GM23338 (cell line): ENCODE measurements at regions not wholly inside any gene's neighbourhood (a gene's known extent, or its start where the extent isn't known, plus 50 kb on each side); places are given as distances from the start of the nearest gene placed in this dataset.

ENCODE experiments used
- ATAC-seq: fragments of 200-7000 bp; cut with Tn5 transposase; 3 replicates; pipeline ENCODE4 v1.9.1; 2020
- DNase-seq: peaks from one replicate; pipeline ENCODE4 v3.0.0-alpha.2; 2015; ENCODE audit warnings: low spot score
- H2AFZ ChIP-seq: fragments of 200-600 bp; sonication (generic); 2 replicates; pipeline ENCODE4 v1.8.0; 2016; ENCODE audit warnings: antibody characterized with exemption, mild to moderate bottlenecking, moderate library complexity
- H3F3A ChIP-seq: fragments of 200-600 bp; sonication (generic); replicated peaks from 2 replicates; pipeline ENCODE4 v1.8.0; 2017; ENCODE audit warnings: antibody characterized with exemption, mixed run types, low read depth
- H3K27ac ChIP-seq: fragments of 200-600 bp; sonication (generic); 2 replicates; pipeline ENCODE4 v1.6.1; 2016; ENCODE audit warnings: low read depth
- H3K27me3 ChIP-seq: fragments of 200-600 bp; sonication (generic); 2 replicates; pipeline ENCODE4 v1.8.0; 2016; ENCODE audit warnings: mild to moderate bottlenecking, mixed run types, moderate library complexity; ENCODE audit not compliant: insufficient read depth
- H3K36me3 ChIP-seq: fragments of 200-600 bp; sonication (generic); 2 replicates; pipeline ENCODE4 v1.8.0; 2016; ENCODE audit warnings: mild to moderate bottlenecking; ENCODE audit not compliant: insufficient read depth
- H3K4me1 ChIP-seq: fragments of 200-600 bp; sonication (generic); 2 replicates; pipeline ENCODE4 v1.8.0; 2016; ENCODE audit warnings: mild to moderate bottlenecking, moderate library complexity; ENCODE audit not compliant: insufficient read depth
- H3K4me2 ChIP-seq: fragments of 200-600 bp; sonication (generic); 2 replicates; pipeline ENCODE4 v1.7.1; 2017; ENCODE audit warnings: mixed run types
- H3K4me3 ChIP-seq: fragments of 200-600 bp; sonication (generic); 2 replicates; pipeline ENCODE4 v1.6.1; 2016; ENCODE audit warnings: mixed run types
- H3K79me2 ChIP-seq: fragments of 200-600 bp; sonication (generic); replicated peaks from 2 replicates; pipeline ENCODE4 v1.8.0; 2017; ENCODE audit warnings: mild to moderate bottlenecking; ENCODE audit not compliant: insufficient read depth
- H3K9me2 ChIP-seq: fragments of 200-600 bp; sonication (generic); 2 replicates; pipeline ENCODE4 v1.8.0; 2017; ENCODE audit not compliant: insufficient read depth
- H4K20me1 ChIP-seq: fragments of 200-600 bp; sonication (generic); replicated peaks from 2 replicates; pipeline ENCODE4 v1.8.0; 2017; ENCODE audit warnings: mild to moderate bottlenecking; ENCODE audit not compliant: insufficient read depth
- H3K27ac Mint-ChIP-seq: 2 replicates; pipeline ENCODE4 v1.8.0; 2020; ENCODE audit warnings: inconsistent platforms, mild to moderate bottlenecking, moderate library complexity, mixed read lengths
- H3K27me3 Mint-ChIP-seq: 3 replicates; pipeline ENCODE4 v1.8.0; 2022; ENCODE audit warnings: low read depth, mild to moderate bottlenecking, moderate library complexity, mixed read lengths, inconsistent platforms; ENCODE audit not compliant: insufficient read depth, poor library complexity
- H3K36me3 Mint-ChIP-seq: 3 replicates; pipeline ENCODE4 v1.8.0; 2021; ENCODE audit warnings: low read depth, mild to moderate bottlenecking, inconsistent platforms, moderate library complexity, mixed read lengths
- H3K4me1 Mint-ChIP-seq: 3 replicates; pipeline ENCODE4 v1.8.0; 2020; ENCODE audit warnings: mild to moderate bottlenecking, inconsistent platforms, mixed read lengths
- H3K4me3 Mint-ChIP-seq: 3 replicates; pipeline ENCODE4 v1.8.0; 2021; ENCODE audit warnings: moderate library complexity, mild to moderate bottlenecking, inconsistent platforms, mixed read lengths
- H3K9me3 Mint-ChIP-seq: 3 replicates; pipeline ENCODE4 v1.8.0; 2020; ENCODE audit warnings: moderate library complexity, mild to moderate bottlenecking, inconsistent platforms, mixed read lengths
- CREB1 ChIP-seq: fragments of 250-450 bp; sonication (Bioruptor Pico); IDR thresholded peaks from 2 replicates; pipeline ENCODE4 v1.5.0; 2020; ENCODE audit warnings: low read depth, mild to moderate bottlenecking, moderate library complexity
- ETS1 ChIP-seq: IDR thresholded peaks from 2 replicates; pipeline ENCODE4 v1.6.1; 2016; ENCODE audit warnings: antibody characterized with exemption
- EZH2 ChIP-seq: fragments of 200-600 bp; sonication (generic); IDR thresholded peaks from one replicate; pipeline ENCODE4 v1.8.0; 2017; ENCODE audit warnings: antibody characterized with exemption, mild to moderate bottlenecking, low read depth; ENCODE audit not compliant: unreplicated experiment
- EZH2phosphoT487 ChIP-seq: fragments of 200-600 bp; sonication (generic); IDR thresholded peaks from one replicate; pipeline ENCODE4 v1.8.1; 2018; ENCODE audit warnings: antibody characterized with exemption; ENCODE audit not compliant: unreplicated experiment
- JUNB ChIP-seq: IDR thresholded peaks from one replicate; pipeline ENCODE4 v1.6.1; 2016; ENCODE audit warnings: antibody characterized with exemption; ENCODE audit not compliant: unreplicated experiment
- NANOG ChIP-seq: IDR thresholded peaks from 2 replicates; pipeline ENCODE4 v1.6.1; 2016; ENCODE audit warnings: antibody characterized with exemption, borderline replicate concordance
- POLR2AphosphoS5 ChIP-seq: IDR thresholded peaks from 2 replicates; pipeline ENCODE4 v1.6.1; 2016; ENCODE audit warnings: antibody characterized with exemption, low read depth
- REST ChIP-seq: IDR thresholded peaks from one replicate; pipeline ENCODE4 v1.6.1; 2018; ENCODE audit warnings: antibody characterized with exemption; ENCODE audit not compliant: unreplicated experiment
- STAT1 ChIP-seq: IDR thresholded peaks from one replicate; pipeline ENCODE4 v1.6.1; 2016; ENCODE audit warnings: antibody characterized with exemption; ENCODE audit not compliant: unreplicated experiment
- ZNF331 ChIP-seq: fragments of 250-450 bp; sonication (Bioruptor Pico); IDR thresholded peaks from 2 replicates; pipeline ENCODE4 v1.5.0; 2020; ENCODE audit warnings: low read depth, mild to moderate bottlenecking, moderate library complexity
- ZNF462 ChIP-seq: fragments of 250-450 bp; sonication (Bioruptor Pico); IDR thresholded peaks from 2 replicates; pipeline ENCODE4 v1.5.0; 2020; ENCODE audit warnings: mild to moderate bottlenecking, moderate library complexity

- Histone ChIP-seq H3K79me2 (no peaks in the 10 kb centered on the region), H3K4me2 (no peak overlapping the region), H3K4me1 (peaks cover 12% of the 10 kb centered on the region; the same call in 1 of the 2 replicates), H3K4me3 (no peak overlapping the region), H3K36me3 (no peaks in the 10 kb centered on the region), H3F3A (no peaks in the 10 kb centered on the region), H3K9me2 (no peaks in the 10 kb centered on the region), H2AFZ (no peak overlapping the region), H3K27ac (no peak overlapping the region), H3K27me3 (no peaks in the 10 kb centered on the region), H4K20me1 (no peaks in the 10 kb centered on the region)
- Mint-ChIP-seq H3K4me3 (no peak overlapping the region), H3K36me3 (peaks cover 8% of the 10 kb centered on the region; the same call in 1 of the 3 replicates), H3K9me3 (peaks cover 16% of the 10 kb centered on the region), H3K27me3 (peaks cover 4% of the 10 kb centered on the region), H3K27ac (no peak overlapping the region), H3K4me1 (peaks cover 12% of the 10 kb centered on the region)
- TF ChIP-seq POLR2AphosphoS5 (no peak), EZH2phosphoT487 (no peak), ZNF331 (CRISPR knock-in tag) (no peak), ZNF462 (CRISPR knock-in tag) (no peak), STAT1 (no peak), EZH2 (no peak), ETS1 (no peak), CREB1 (CRISPR knock-in tag) (no peak), REST (no peak), NANOG (no peak), JUNB (no peak)
- ATAC-seq, result no peak
- DNase-seq, result no peak
Measured at GRCh38 chr12:65665817-65666216, 158.5 kb upstream of the HMGA2 start.
